Neural progenitor cell (in vitro differentiated cells): ENCODE measurements at regions not wholly inside any gene's neighbourhood (a gene's known extent, or its start where the extent isn't known, plus 50 kb on each side); places are given as distances from the start of the nearest gene placed in this dataset.

Experiments
- DNase-seq: peaks from one replicate; pipeline ENCODE4 v3.0.0-alpha.2; 2016; ENCODE audit warnings: low spot score
- H2AFZ ChIP-seq: fragments of 200-600 bp; sonication (generic); replicated peaks from 2 replicates; pipeline ENCODE4 v1.6.1; 2016; ENCODE audit warnings: antibody characterized with exemption
- H3F3A ChIP-seq: fragments of 200-600 bp; sonication (generic); 2 replicates; pipeline ENCODE4 v1.6.1; 2016; ENCODE audit warnings: antibody characterized with exemption, low read depth
- H3K27ac ChIP-seq: fragments of 200-600 bp; sonication (generic); 2 replicates; pipeline ENCODE4 v1.5.1; 2016; ENCODE audit warnings: mild to moderate bottlenecking
- H3K27me3 ChIP-seq: fragments of 200-600 bp; sonication (generic); 2 replicates; pipeline ENCODE4 v1.6.1; 2016; ENCODE audit warnings: mild to moderate bottlenecking, moderate library complexity
- H3K36me3 ChIP-seq: fragments of 200-600 bp; sonication (generic); 2 replicates; pipeline ENCODE4 v1.5.1; 2016
- H3K4me1 ChIP-seq: fragments of 200-600 bp; sonication (generic); 2 replicates; pipeline ENCODE4 v1.6.1; 2016; ENCODE audit warnings: mixed run types
- H3K4me2 ChIP-seq: fragments of 200-600 bp; sonication (generic); 2 replicates; pipeline ENCODE4 v1.6.1; 2016
- H3K4me3 ChIP-seq: fragments of 200-600 bp; sonication (generic); 2 replicates; pipeline ENCODE4 v1.5.1; 2016
- H3K79me2 ChIP-seq: fragments of 200-600 bp; sonication (generic); 2 replicates; pipeline ENCODE4 v1.6.1; 2016; ENCODE audit warnings: low read depth
- H3K9ac ChIP-seq: fragments of 200-600 bp; sonication (generic); 2 replicates; pipeline ENCODE4 v1.6.1; 2016
- H3K9me3 ChIP-seq: fragments of 200-600 bp; sonication (generic); 2 replicates; pipeline ENCODE4 v1.5.1; 2016; ENCODE audit warnings: low read depth
- H4K20me1 ChIP-seq: fragments of 200-600 bp; sonication (generic); 2 replicates; pipeline ENCODE4 v1.6.1; 2016; ENCODE audit warnings: low read depth
- H3K27ac Mint-ChIP-seq: 3 replicates; pipeline ENCODE4 v1.8.0; 2021; ENCODE audit warnings: mixed read lengths
- H3K27me3 Mint-ChIP-seq: 2 replicates; pipeline ENCODE4 v1.8.0; 2022; ENCODE audit warnings: low read depth, mild to moderate bottlenecking, inconsistent platforms, moderate library complexity, mixed read lengths; ENCODE audit not compliant: insufficient read depth
- H3K36me3 Mint-ChIP-seq: 3 replicates; pipeline ENCODE4 v1.8.0; 2021; ENCODE audit warnings: mixed read lengths
- H3K4me1 Mint-ChIP-seq: 3 replicates; pipeline ENCODE4 v1.8.0; 2021; ENCODE audit warnings: mixed read lengths
- H3K4me3 Mint-ChIP-seq: 3 replicates; pipeline ENCODE4 v1.8.0; 2021; ENCODE audit warnings: mild to moderate bottlenecking, moderate library complexity, mixed read lengths
- H3K9me3 Mint-ChIP-seq: 3 replicates; pipeline ENCODE4 v1.8.0; 2020; ENCODE audit warnings: mixed read lengths
- EZH2 ChIP-seq: fragments of 200-600 bp; sonication (generic); IDR thresholded peaks from 2 replicates; pipeline ENCODE4 v1.6.1; 2017; ENCODE audit warnings: antibody characterized with exemption, mild to moderate bottlenecking, moderate library complexity
- EZH2phosphoT487 ChIP-seq: fragments of 200-600 bp; sonication (generic); IDR thresholded peaks from 2 replicates; pipeline ENCODE4 v1.6.1; 2017; ENCODE audit warnings: antibody characterized with exemption
- TF ChIP-seq, protein P1 (sequence below): fragments of 200-600 bp; sonication (generic); IDR thresholded peaks from 2 replicates; pipeline ENCODE4 v1.5.1; 2017; ENCODE audit warnings: antibody characterized with exemption, mild to moderate bottlenecking

GRCh38 chr13:48919751-48920150 is 56.0 kb upstream of the FNDC3A start:
- Mint-ChIP-seq H3K9me3 (peaks cover 4% of the 10 kb centered on the region), H3K36me3 (no peaks in the 10 kb centered on the region), H3K27me3 (peaks cover 10% of the 10 kb centered on the region), H3K4me3 (no peak overlapping the region), H3K4me1 (no peaks in the 10 kb centered on the region), H3K27ac (no peak overlapping the region)
- Histone ChIP-seq H3K9ac (no peak overlapping the region), H3F3A (no peaks in the 10 kb centered on the region), H3K4me2 (no peak overlapping the region), H3K4me3 (no peak overlapping the region), H2AFZ (no peak overlapping the region), H3K27me3 (no peaks in the 10 kb centered on the region), H3K9me3 (no peaks in the 10 kb centered on the region), H4K20me1 (no peaks in the 10 kb centered on the region), H3K27ac (no peak overlapping the region), H3K4me1 (no peaks in the 10 kb centered on the region), H3K79me2 (no peaks in the 10 kb centered on the region), H3K36me3 (no peaks in the 10 kb centered on the region)
- no peak for DNase-seq
- TF ChIP-seq EZH2 (no peak), EZH2phosphoT487 (no peak)
- TF ChIP-seq, protein P1, sequence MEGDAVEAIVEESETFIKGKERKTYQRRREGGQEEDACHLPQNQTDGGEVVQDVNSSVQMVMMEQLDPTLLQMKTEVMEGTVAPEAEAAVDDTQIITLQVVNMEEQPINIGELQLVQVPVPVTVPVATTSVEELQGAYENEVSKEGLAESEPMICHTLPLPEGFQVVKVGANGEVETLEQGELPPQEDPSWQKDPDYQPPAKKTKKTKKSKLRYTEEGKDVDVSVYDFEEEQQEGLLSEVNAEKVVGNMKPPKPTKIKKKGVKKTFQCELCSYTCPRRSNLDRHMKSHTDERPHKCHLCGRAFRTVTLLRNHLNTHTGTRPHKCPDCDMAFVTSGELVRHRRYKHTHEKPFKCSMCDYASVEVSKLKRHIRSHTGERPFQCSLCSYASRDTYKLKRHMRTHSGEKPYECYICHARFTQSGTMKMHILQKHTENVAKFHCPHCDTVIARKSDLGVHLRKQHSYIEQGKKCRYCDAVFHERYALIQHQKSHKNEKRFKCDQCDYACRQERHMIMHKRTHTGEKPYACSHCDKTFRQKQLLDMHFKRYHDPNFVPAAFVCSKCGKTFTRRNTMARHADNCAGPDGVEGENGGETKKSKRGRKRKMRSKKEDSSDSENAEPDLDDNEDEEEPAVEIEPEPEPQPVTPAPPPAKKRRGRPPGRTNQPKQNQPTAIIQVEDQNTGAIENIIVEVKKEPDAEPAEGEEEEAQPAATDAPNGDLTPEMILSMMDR: no peak

DNA sequence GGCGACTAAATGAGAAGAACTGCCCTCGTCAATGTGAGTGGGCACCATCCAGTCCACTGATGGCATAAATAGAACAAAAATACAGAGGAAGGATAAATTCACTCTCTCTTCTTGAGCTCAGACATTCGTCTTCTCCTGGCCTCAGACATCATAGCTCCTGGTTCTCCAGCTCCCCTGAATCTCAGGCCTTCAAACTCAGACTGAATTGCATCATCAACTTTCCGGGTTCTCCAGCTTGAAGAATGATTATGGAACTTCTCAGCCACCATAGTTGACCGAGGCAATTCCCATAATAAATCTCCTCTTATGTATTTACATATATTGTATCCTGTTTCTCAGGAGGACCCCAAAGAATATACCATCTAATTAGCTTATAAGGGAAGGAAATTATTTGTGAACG is 55.0 kb upstream of the FNDC3A start:
- no peak overlapping the region for H3K4me2 ChIP-seq
- H3K27me3 Mint-ChIP-seq: peaks cover 10% of the 10 kb centered on the region
- H3K27me3 ChIP-seq: no peaks in the 10 kb centered on the region
- no peaks in the 10 kb centered on the region for H3K9me3 Mint-ChIP-seq
- H3K9me3 ChIP-seq: no peaks in the 10 kb centered on the region
- no peaks in the 10 kb centered on the region for H3K4me1 ChIP-seq
- no peak overlapping the region for H3K9ac ChIP-seq
- no peak overlapping the region for H3K27ac Mint-ChIP-seq
- no peaks in the 10 kb centered on the region for H3F3A ChIP-seq
- TF ChIP-seq EZH2phosphoT487: no peak
- TF ChIP-seq, protein P1: no peak
- no peak for TF ChIP-seq EZH2
- no peak overlapping the region for H3K4me3 Mint-ChIP-seq
- no peak for DNase-seq
- no peaks in the 10 kb centered on the region for H3K79me2 ChIP-seq
- H2AFZ ChIP-seq: no peak overlapping the region
- H3K4me3 ChIP-seq: no peak overlapping the region
- H3K36me3 ChIP-seq: no peaks in the 10 kb centered on the region
- H3K27ac ChIP-seq: no peak overlapping the region
- no peaks in the 10 kb centered on the region for H3K36me3 Mint-ChIP-seq
- H3K4me1 Mint-ChIP-seq: no peaks in the 10 kb centered on the region
- no peaks in the 10 kb centered on the region for H4K20me1 ChIP-seq

- Histone ChIP-seq H3K9me3 (no peaks in the 10 kb centered on the region), H3K27ac (no peak overlapping the region), H3K4me2 (no peak overlapping the region), H3K79me2 (no peaks in the 10 kb centered on the region), H3K9ac (no peak overlapping the region), H3K4me1 (no peaks in the 10 kb centered on the region), H3K4me3 (no peak overlapping the region), H2AFZ (no peak overlapping the region), H3F3A (no peaks in the 10 kb centered on the region), H3K36me3 (no peaks in the 10 kb centered on the region), H3K27me3 (no peaks in the 10 kb centered on the region), H4K20me1 (no peaks in the 10 kb centered on the region)
- Mint-ChIP-seq H3K4me3 (no peak overlapping the region), H3K9me3 (no peaks in the 10 kb centered on the region), H3K27me3 (peaks cover 7% of the 10 kb centered on the region), H3K27ac (no peak overlapping the region), H3K4me1 (no peaks in the 10 kb centered on the region), H3K36me3 (no peaks in the 10 kb centered on the region)
- no peak for DNase-seq
- no peak for TF ChIP-seq EZH2
- no peak for TF ChIP-seq EZH2phosphoT487
Measured at GRCh38 chr13:48923376-48923775, 52.3 kb upstream of the FNDC3A start.

DNA sequence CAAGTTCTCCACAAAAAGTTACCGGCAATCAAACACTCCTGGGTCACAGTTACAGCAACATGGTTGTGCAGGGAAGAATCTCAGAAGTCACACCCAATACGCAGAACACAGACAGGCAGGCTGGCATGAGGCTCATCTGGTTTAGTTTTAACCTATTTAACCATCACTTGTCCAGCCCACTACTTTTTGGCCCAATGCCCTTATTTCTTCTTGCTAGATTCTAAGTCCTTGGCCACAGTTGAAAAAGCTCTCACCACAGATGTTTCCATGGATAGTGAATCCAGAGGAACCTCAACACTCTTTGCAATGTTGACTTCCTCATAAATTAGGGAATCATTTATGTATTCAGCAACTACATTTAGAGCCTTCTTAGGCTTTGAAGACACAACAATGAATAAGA is 50.7 kb upstream of the FNDC3A start:
- no peak overlapping the region for H3K9ac ChIP-seq
- H3K4me2 ChIP-seq: no peak overlapping the region
- no peaks in the 10 kb centered on the region for H3F3A ChIP-seq
- Mint-ChIP-seq H3K27me3 (peaks cover 7% of the 10 kb centered on the region), H3K4me1 (no peaks in the 10 kb centered on the region), H3K4me3 (no peak overlapping the region), H3K36me3 (no peaks in the 10 kb centered on the region), H3K27ac (no peak overlapping the region), H3K9me3 (peaks cover 2% of the 10 kb centered on the region)
- no peak overlapping the region for H3K4me3 ChIP-seq
- H3K27ac ChIP-seq: no peak overlapping the region
- TF ChIP-seq EZH2phosphoT487: no peak
- TF ChIP-seq, protein P1: no peak
- TF ChIP-seq EZH2: no peak
- no peak for DNase-seq
- no peak overlapping the region for H2AFZ ChIP-seq
- no peaks in the 10 kb centered on the region for H3K79me2 ChIP-seq
- H3K27me3 ChIP-seq: no peaks in the 10 kb centered on the region
- H3K4me1 ChIP-seq: no peaks in the 10 kb centered on the region
- H4K20me1 ChIP-seq: no peaks in the 10 kb centered on the region
- no peaks in the 10 kb centered on the region for H3K9me3 ChIP-seq
- no peaks in the 10 kb centered on the region for H3K36me3 ChIP-seq
